H9 (cell line): ENCODE measurements at regions not wholly inside any gene's neighbourhood (a gene's known extent, or its start where the extent isn't known, plus 50 kb on each side); places are given as distances from the start of the nearest gene placed in this dataset.

ENCODE experiments used
- DNase-seq: peaks from one replicate; pipeline ENCODE4 v3.0.0-alpha.2; 2017
- H2AFZ ChIP-seq: one replicate; pipeline ENCODE4 v1.6.1; 2013; ENCODE audit warnings: mild to moderate bottlenecking, low read length, control low read depth, moderate library complexity
- H2AK5ac ChIP-seq: 2 replicates; pipeline ENCODE4 v1.6.1; 2013; ENCODE audit warnings: low read length, control low read depth, mixed read lengths; ENCODE audit not compliant: insufficient read length
- H2BK120ac ChIP-seq: one replicate; pipeline ENCODE4 v1.6.1; 2013; ENCODE audit warnings: low read depth, mild to moderate bottlenecking, low read length, control low read depth, inconsistent platforms; ENCODE audit not compliant: poor library complexity, severe bottlenecking
- H2BK12ac ChIP-seq: 2 replicates; pipeline ENCODE4 v1.6.1; 2013; ENCODE audit warnings: low read length, control low read depth, mixed read lengths, low read depth; ENCODE audit not compliant: insufficient read length
- H2BK15ac ChIP-seq: 2 replicates; pipeline ENCODE4 v1.6.1; 2013; ENCODE audit warnings: low read depth, low read length, control low read depth
- H2BK20ac ChIP-seq: one replicate; pipeline ENCODE4 v1.6.1; 2013; ENCODE audit warnings: low read depth, mild to moderate bottlenecking, low read length, control low read depth, inconsistent platforms; ENCODE audit not compliant: poor library complexity, severe bottlenecking
- H2BK5ac ChIP-seq: 2 replicates; pipeline ENCODE4 v1.6.1; 2013; ENCODE audit warnings: low read length, control low read depth, mixed read lengths; ENCODE audit not compliant: insufficient read length
- H3K14ac ChIP-seq: 2 replicates; pipeline ENCODE4 v1.6.1; 2013; ENCODE audit warnings: low read length, control low read depth; ENCODE audit not compliant: insufficient read depth
- H3K18ac ChIP-seq: 2 replicates; pipeline ENCODE4 v1.6.1; 2013; ENCODE audit warnings: low read depth, mild to moderate bottlenecking, mixed read lengths, low read length, control low read depth; ENCODE audit not compliant: insufficient read length
- H3K23ac ChIP-seq: 2 replicates; pipeline ENCODE4 v1.6.1; 2013; ENCODE audit warnings: low read length, control low read depth, mixed read lengths, low read depth; ENCODE audit not compliant: insufficient read length
- H3K23me2 ChIP-seq: 2 replicates; pipeline ENCODE4 v1.6.1; 2013; ENCODE audit warnings: low read depth, mild to moderate bottlenecking, mixed read lengths, low read length, control low read depth; ENCODE audit not compliant: insufficient read length, poor library complexity, severe bottlenecking
- H3K27ac ChIP-seq: 2 replicates; pipeline ENCODE4 v1.5.1; 2013; ENCODE audit warnings: low read length, control low read depth, mixed read lengths, low read depth; ENCODE audit not compliant: insufficient read length
- H3K27me3 ChIP-seq: 2 replicates; pipeline ENCODE4 v1.6.1; 2013; ENCODE audit warnings: low read length, control low read depth, inconsistent platforms; ENCODE audit not compliant: insufficient read depth
- H3K4ac ChIP-seq: 2 replicates; pipeline ENCODE4 v1.6.1; 2013; ENCODE audit warnings: low read depth, mild to moderate bottlenecking, control low read depth, inconsistent platforms, low read length, moderate library complexity
- H3K4me1 ChIP-seq: 2 replicates; pipeline ENCODE4 v1.6.1; 2013; ENCODE audit warnings: low read length, control low read depth, inconsistent platforms; ENCODE audit not compliant: insufficient read depth
- H3K4me2 ChIP-seq: 2 replicates; pipeline ENCODE4 v1.6.1; 2013; ENCODE audit warnings: low read length, control low read depth, mixed read lengths; ENCODE audit not compliant: insufficient read length, insufficient read depth
- H3K56ac ChIP-seq: 2 replicates; pipeline ENCODE4 v1.6.1; 2013; ENCODE audit warnings: low read depth, mild to moderate bottlenecking, mixed read lengths, low read length, control low read depth; ENCODE audit not compliant: insufficient read length
- H3K79me1 ChIP-seq: 2 replicates; pipeline ENCODE4 v1.6.1; 2013; ENCODE audit warnings: low read depth, mild to moderate bottlenecking, moderate library complexity, low read length, control low read depth, inconsistent platforms; ENCODE audit not compliant: insufficient read depth, poor library complexity, severe bottlenecking
- H3K79me2 ChIP-seq: 2 replicates; pipeline ENCODE4 v1.6.1; 2013; ENCODE audit warnings: low read length, control low read depth, inconsistent platforms; ENCODE audit not compliant: insufficient read depth
- H3K9ac ChIP-seq: 2 replicates; pipeline ENCODE4 v1.6.1; 2013; ENCODE audit warnings: low read length, control low read depth, mixed read lengths; ENCODE audit not compliant: insufficient read length; ENCODE audit errors: extremely low read depth
- H3K9me3 ChIP-seq: one replicate; pipeline ENCODE4 v1.6.1; 2013; ENCODE audit warnings: low read depth, low read length, inconsistent platforms; ENCODE audit not compliant: control insufficient read depth
- H3T11ph ChIP-seq: one replicate; pipeline ENCODE4 v1.6.1; 2013; ENCODE audit warnings: mild to moderate bottlenecking, low read length, control low read depth, inconsistent platforms
- H4K20me1 ChIP-seq: one replicate; pipeline ENCODE4 v1.6.1; 2013; ENCODE audit not compliant: control insufficient read depth, insufficient read length, insufficient read depth
- H4K5ac ChIP-seq: 2 replicates; pipeline ENCODE4 v1.6.1; 2013; ENCODE audit warnings: low read depth, mild to moderate bottlenecking, mixed read lengths, low read length, control low read depth; ENCODE audit not compliant: insufficient read length
- H4K8ac ChIP-seq: replicated peaks from 2 replicates; pipeline ENCODE4 v1.6.1; 2013; ENCODE audit warnings: low read length, control low read depth, mixed read lengths, low read depth; ENCODE audit not compliant: insufficient read length
- H4K91ac ChIP-seq: 2 replicates; pipeline ENCODE4 v1.6.1; 2013; ENCODE audit warnings: low read depth, mild to moderate bottlenecking, moderate library complexity, mixed read lengths, low read length, control low read depth; ENCODE audit not compliant: insufficient read length
- H3K27ac Mint-ChIP-seq, 3 experiments: 2 replicates in 2 of 3; 3 replicates in 1 of 3; pipeline ENCODE4 v1.8.0; 2020 to 2021; ENCODE audit warnings: mixed read lengths in 3 of 3, mild to moderate bottlenecking in 1 of 3, moderate library complexity in 1 of 3
- H3K27me3 Mint-ChIP-seq: 2 replicates; pipeline ENCODE4 v1.8.0; 2021; ENCODE audit warnings: low read depth, mild to moderate bottlenecking, moderate library complexity, mixed read lengths
- H3K36me3 Mint-ChIP-seq, 3 experiments: 2 replicates in 2 of 3; 3 replicates in 1 of 3; pipeline ENCODE4 v1.8.0; 2020 to 2021; ENCODE audit warnings: low read depth in 3 of 3, mixed read lengths in 3 of 3; ENCODE audit not compliant: insufficient read depth in 1 of 3
- H3K4me1 Mint-ChIP-seq, 2 experiments: 2 replicates each; pipeline ENCODE4 v1.8.0; 2020; ENCODE audit warnings: mixed read lengths in 2 of 2
- H3K4me3 Mint-ChIP-seq, 2 experiments: 2 replicates in 1 of 2; 3 replicates in 1 of 2; pipeline ENCODE4 v1.8.0; 2020 to 2021; ENCODE audit warnings: mild to moderate bottlenecking in 2 of 2, mixed read lengths in 2 of 2, moderate library complexity in 1 of 2
- H3K9me3 Mint-ChIP-seq, 2 experiments: 2 replicates in 1 of 2; 3 replicates in 1 of 2; pipeline ENCODE4 v1.8.0; 2020; ENCODE audit warnings: mild to moderate bottlenecking in 2 of 2, mixed read lengths in 2 of 2, moderate library complexity in 1 of 2
- WGBS: extraction: QIAGEN DNeasy Blood & Tissue Kit; methylation state at CpG from one replicate; pipeline ENCODE4 v1.1.7; 2013; ENCODE audit warnings: missing lambda C conversion rate, low lambda C conversion rate, mixed read lengths; ENCODE audit not compliant: insufficient read length; ENCODE audit errors: extremely low coverage; 5-methylcytosine and 5-hydroxymethylcytosine counted together
- TF ChIP-seq, protein P1 (sequence below): fragments of 200-600 bp; sonication (generic); conservative IDR thresholded peaks from 3 replicates; pipeline ENCODE4 v1.8.0; 2021; ENCODE audit warnings: antibody characterized with exemption, mild to moderate bottlenecking

DNA sequence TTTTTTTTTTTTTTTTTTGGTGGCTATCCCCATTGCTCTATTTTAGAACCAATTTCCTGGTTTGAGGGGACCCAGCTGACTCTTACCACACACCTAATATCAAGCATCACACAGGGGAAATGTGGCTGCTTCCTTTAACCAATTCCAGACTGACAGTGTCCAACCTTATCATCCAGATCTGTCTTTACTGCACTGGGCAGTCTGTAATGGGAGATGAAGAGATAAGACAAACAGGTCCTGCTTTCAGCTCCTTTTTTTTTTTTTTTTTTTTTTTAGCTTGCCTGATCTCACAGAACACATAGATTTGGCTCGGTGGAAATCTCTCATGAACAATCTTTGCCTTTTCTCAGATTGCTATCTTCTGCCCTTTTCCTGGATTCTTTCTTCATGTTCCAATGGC lies 198.8 kb upstream of the TYRP1 start:
- H4K5ac ChIP-seq: no peak overlapping the region
- no peak overlapping the region for H2BK20ac ChIP-seq
- H3K4me1 Mint-ChIP-seq: peaks cover 6 to 12% of the 10 kb centered on the region in 2 experiments; a peak in 2 of 4 replicates
- no peak overlapping the region for H3K14ac ChIP-seq
- no peak for DNase-seq
- no peak overlapping the region for H2BK15ac ChIP-seq
- no peaks in the 10 kb centered on the region for H4K20me1 ChIP-seq
- no peak overlapping the region for H3K23ac ChIP-seq
- no peaks in the 10 kb centered on the region for H3K9me3 ChIP-seq
- no peaks in the 10 kb centered on the region for H3K79me1 ChIP-seq
- no peak overlapping the region for H3K4me3 Mint-ChIP-seq
- H3K27me3 Mint-ChIP-seq: no peaks in the 10 kb centered on the region
- H3K27ac Mint-ChIP-seq: no peak overlapping the region; a peak in 1 of 7 replicates
- TF ChIP-seq, protein P1, sequence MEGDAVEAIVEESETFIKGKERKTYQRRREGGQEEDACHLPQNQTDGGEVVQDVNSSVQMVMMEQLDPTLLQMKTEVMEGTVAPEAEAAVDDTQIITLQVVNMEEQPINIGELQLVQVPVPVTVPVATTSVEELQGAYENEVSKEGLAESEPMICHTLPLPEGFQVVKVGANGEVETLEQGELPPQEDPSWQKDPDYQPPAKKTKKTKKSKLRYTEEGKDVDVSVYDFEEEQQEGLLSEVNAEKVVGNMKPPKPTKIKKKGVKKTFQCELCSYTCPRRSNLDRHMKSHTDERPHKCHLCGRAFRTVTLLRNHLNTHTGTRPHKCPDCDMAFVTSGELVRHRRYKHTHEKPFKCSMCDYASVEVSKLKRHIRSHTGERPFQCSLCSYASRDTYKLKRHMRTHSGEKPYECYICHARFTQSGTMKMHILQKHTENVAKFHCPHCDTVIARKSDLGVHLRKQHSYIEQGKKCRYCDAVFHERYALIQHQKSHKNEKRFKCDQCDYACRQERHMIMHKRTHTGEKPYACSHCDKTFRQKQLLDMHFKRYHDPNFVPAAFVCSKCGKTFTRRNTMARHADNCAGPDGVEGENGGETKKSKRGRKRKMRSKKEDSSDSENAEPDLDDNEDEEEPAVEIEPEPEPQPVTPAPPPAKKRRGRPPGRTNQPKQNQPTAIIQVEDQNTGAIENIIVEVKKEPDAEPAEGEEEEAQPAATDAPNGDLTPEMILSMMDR: no peak
- H2AFZ ChIP-seq: no peak overlapping the region
- H3K9ac ChIP-seq: no peak overlapping the region
- H3K4me2 ChIP-seq: no peak overlapping the region
- no peak overlapping the region for H2BK12ac ChIP-seq
- H3K27me3 ChIP-seq: no peaks in the 10 kb centered on the region
- H2BK120ac ChIP-seq: no peak overlapping the region
- H3K4ac ChIP-seq: no peak overlapping the region
- H2AK5ac ChIP-seq: no peak overlapping the region
- H3K23me2 ChIP-seq: no peaks in the 10 kb centered on the region
- no peaks in the 10 kb centered on the region for H3K79me2 ChIP-seq
- H4K8ac ChIP-seq: no peak overlapping the region
- no peak overlapping the region for H3K27ac ChIP-seq
- H2BK5ac ChIP-seq: no peak overlapping the region
- H3K4me1 ChIP-seq: no peaks in the 10 kb centered on the region
- no peak overlapping the region for H4K91ac ChIP-seq
- no peak overlapping the region for H3T11ph ChIP-seq
- no peak overlapping the region for H3K18ac ChIP-seq
- no peaks in the 10 kb centered on the region for H3K9me3 Mint-ChIP-seq
- WGBS: no CpG with 5 or more reads among the region's 1 CpG
- no peaks in the 10 kb centered on the region for H3K36me3 Mint-ChIP-seq
- no peak overlapping the region for H3K56ac ChIP-seq
